Lower leg skin (tissue), 4 donors: ENCODE measurements at regions not wholly inside any gene's neighbourhood (a gene's known extent, or its start where the extent isn't known, plus 50 kb on each side); places are given as distances from the start of the nearest gene placed in this dataset.

Source experiments
- DNase-seq, 2 donors: peaks; one replicate each; pipeline ENCODE4 v3.0.0-alpha.2; 2019; ENCODE audit warnings: low spot score in 2 of 2
- H3K4me3 ChIP-seq: fragments of 200-600 bp; sonication (generic); 2 replicates; pipeline ENCODE4 v1.5.1; 2017; ENCODE audit warnings: mild to moderate bottlenecking, low read depth; ENCODE audit not compliant: poor library complexity, severe bottlenecking
- CTCF ChIP-seq, 3 donors: fragments of 450-650 bp; IDR thresholded peaks; one replicate each; pipeline ENCODE4 v1.5.1; 2016; ENCODE audit warnings: antibody characterized with exemption in 3 of 3, mild to moderate bottlenecking in 3 of 3, moderate library complexity in 2 of 3
- POLR2A ChIP-seq, 2 donors: fragments of 450-650 bp; IDR thresholded peaks; one replicate each; pipeline ENCODE4 v1.6.1; 2016 to 2017; ENCODE audit warnings: antibody characterized with exemption in 2 of 2, mild to moderate bottlenecking in 1 of 2, moderate library complexity in 1 of 2
- WGBS, 2 donors: methylation state at CpG; one replicate each; pipeline ENCODE4 v1.1.5; 2018; 5-methylcytosine and 5-hydroxymethylcytosine counted together
- intact Hi-C: fragments of 100-400 bp; cut with DNase I; formaldehyde crosslinking; loops from one replicate; pipeline ENCODE4 v1.15.0; 2023; ENCODE audit warnings: low total_unique reads

- intact Hi-C loops: no loop called here
Measured at GRCh38 chr18:55983433-55983832, 395.4 kb upstream of the TCF4 start.

GRCh38 chr18:55982992-55983391 is 395.0 kb upstream of the TCF4 start:
- H3K4me3 ChIP-seq: no peak overlapping the region
- TF ChIP-seq CTCF (IDR thresholded peaks at IDR 0.05): no peak
- TF ChIP-seq POLR2A (IDR thresholded peaks at IDR 0.05): no peak
- no peak for DNase-seq
- 58 to 64% methylated on average over 3 of the region's 3 CpGs for WGBS, 2 donors
- intact Hi-C loops: no loop called here

More at GRCh38 chr18:55983433-55983832, 395.4 kb upstream of the TCF4 start:
- H3K4me3 ChIP-seq: no peak overlapping the region
- TF ChIP-seq CTCF (IDR thresholded peaks at IDR 0.05): no peak
- no peak for DNase-seq
- 33 to 64% methylated on average over 1 of the region's 1 CpG for WGBS, 2 donors

- TF ChIP-seq CTCF (IDR thresholded peaks at IDR 0.05) (no peak), POLR2A (IDR thresholded peaks at IDR 0.05) (no peak)
Measured at GRCh38 chr18:55981712-55982475, 393.9 kb upstream of the TCF4 start.

GRCh38 chr18:55974521-55974920 is 386.5 kb upstream of the TCF4 start:
- 90 to 93% methylated on average over 3 of the region's 3 CpGs for WGBS, 2 donors
- DNase-seq: no peak
- intact Hi-C loops: no loop called here
- no peak overlapping the region for H3K4me3 ChIP-seq
- TF ChIP-seq POLR2A (IDR thresholded peaks at IDR 0.05) (no peak), CTCF (IDR thresholded peaks at IDR 0.05) (no peak)

More at GRCh38 chr18:55981712-55982475, 393.9 kb upstream of the TCF4 start:
- intact Hi-C loops: no loop called here
- DNase-seq: no peak
- H3K4me3 ChIP-seq: no peak overlapping the region
- WGBS, 2 donors: 84 to 90% methylated on average over 6 of the region's 6 CpGs

GRCh38 chr18:55968550-55968949 is 380.6 kb upstream of the TCF4 start:
- H3K4me3 ChIP-seq: no peak overlapping the region
- WGBS, 2 donors: 75 to 80% methylated on average over 3 of the region's 3 CpGs
- TF ChIP-seq POLR2A (IDR thresholded peaks at IDR 0.05) (no peak), CTCF (IDR thresholded peaks at IDR 0.05) (no peak)
- DNase-seq: no peak
- intact Hi-C loops: no loop called here

DNA sequence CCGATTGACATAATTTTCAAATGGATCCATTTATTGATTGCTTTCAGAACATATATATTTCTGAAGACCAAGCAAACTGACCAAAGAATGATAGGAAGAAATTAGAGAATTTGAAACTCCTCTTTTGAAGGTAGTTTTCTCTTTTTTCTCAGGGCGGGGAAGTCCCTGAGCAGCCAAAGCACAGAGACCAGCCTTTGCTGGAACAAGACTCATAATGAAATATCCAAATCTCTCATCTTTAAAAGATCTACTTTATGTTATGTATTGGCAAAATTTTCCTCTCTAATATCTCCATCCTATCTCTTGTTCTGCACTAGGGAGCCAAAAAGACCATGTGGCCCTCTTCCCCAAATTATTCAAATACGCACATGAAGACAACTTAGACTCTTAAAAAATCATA is 379.0 kb upstream of the TCF4 start:
- intact Hi-C loops: no loop called here
- 90 to 94% methylated on average over 3 of the region's 3 CpGs for WGBS, 2 donors
- no peak for TF ChIP-seq POLR2A (IDR thresholded peaks at IDR 0.05)
- TF ChIP-seq CTCF (IDR thresholded peaks at IDR 0.05): no peak
- DNase-seq: no peak
- H3K4me3 ChIP-seq: no peak overlapping the region
